Ammon's horn (tissue), 1 donor: ENCODE measurements at regions not wholly inside any gene's neighbourhood (a gene's known extent, or its start where the extent isn't known, plus 50 kb on each side); places are given as distances from the start of the nearest gene placed in this dataset.

Experiments used
- DNase-seq: peaks from one replicate; pipeline ENCODE4 v3.0.0-alpha.2; 2016; ENCODE audit warnings: low spot score

- no peak for DNase-seq
These were observed 118.9 kb downstream of the TMEM174 start for GRCh38 chr5:73291873-73292272.

- no peak for DNase-seq
These were observed 117.2 kb downstream of the TMEM174 start for GRCh38 chr5:73290242-73290641.

- DNase-seq, result no peak
These were observed 116.1 kb downstream of the TMEM174 start for GRCh38 chr5:73288803-73289720.

GRCh38 chr5:73286896-73287295 lies 113.9 kb downstream of the TMEM174 start:
- no peak for DNase-seq

- no peak for DNase-seq
These were observed 112.0 kb downstream of the TMEM174 start for GRCh38 chr5:73284985-73285384.

- DNase-seq, result no peak
These were observed 111.3 kb downstream of the TMEM174 start for GRCh38 chr5:73284220-73284795.

- no peak for DNase-seq
These were observed 109.9 kb downstream of the TMEM174 start for GRCh38 chr5:73282923-73283322.

GRCh38 chr5:73282383-73282782 lies 109.4 kb downstream of the TMEM174 start:
- no peak for DNase-seq

- DNase-seq, result peak; percentile 20
These were observed 108.1 kb downstream of the TMEM174 start for GRCh38 chr5:73280821-73281746.

GRCh38 chr5:73280386-73280785 lies 107.4 kb downstream of the TMEM174 start:
- no peak for DNase-seq

GRCh38 chr5:73279805-73280204 lies 106.8 kb downstream of the TMEM174 start:
- no peak for DNase-seq

GRCh38 chr5:73278693-73279092 lies 105.7 kb downstream of the TMEM174 start:
- no peak for DNase-seq

- DNase-seq, result peak; percentile 91
These were observed 102.1 kb downstream of the TMEM174 start for GRCh38 chr5:73274881-73275663.

- no peak for DNase-seq
These were observed 101.1 kb downstream of the TMEM174 start for GRCh38 chr5:73274121-73274520.

GRCh38 chr5:73273379-73274050 lies 100.5 kb downstream of the TMEM174 start:
- no peak for DNase-seq

- DNase-seq, result no peak
These were observed 99.4 kb downstream of the TMEM174 start for GRCh38 chr5:73272351-73272750.

- DNase-seq, result no peak
These were observed 95.8 kb downstream of the TMEM174 start for GRCh38 chr5:73268826-73269225.

- DNase-seq, result no peak
These were observed 94.9 kb downstream of the TMEM174 start for GRCh38 chr5:73267766-73268435.

- DNase-seq, result no peak
These were observed 94.2 kb downstream of the TMEM174 start for GRCh38 chr5:73266925-73267765.
